Psoas muscle (tissue), 7 donors: ENCODE measurements at regions not wholly inside any gene's neighbourhood (a gene's known extent, or its start where the extent isn't known, plus 50 kb on each side); places are given as distances from the start of the nearest gene placed in this dataset.
A peak's percentile ranks its signal among the peaks of the same experiment; 100 is the strongest.

Experiments used
- ATAC-seq, 4 donors: fragments of 200-7000 bp; cut with Tn5 transposase; one replicate each; pipeline ENCODE4 v1.9.1; 2020; ENCODE audit warnings: moderate library complexity in 3 of 4, mild to moderate bottlenecking in 2 of 4
- DNase-seq, 2 donors: peaks; one replicate each; pipeline ENCODE4 v3.0.0-alpha.2; 2020
- H3K27ac ChIP-seq: fragments of 200-600 bp; one replicate; pipeline ENCODE4 v1.8.0; 2022
- H3K27me3 ChIP-seq, 3 donors: fragments of 200-600 bp in 1 of 3; one replicate each; pipeline versions ENCODE4 v1.6.1 to v1.8.0; 2013 to 2022; ENCODE audit warnings: low read length in 2 of 3, mild to moderate bottlenecking in 2 of 3, moderate library complexity in 1 of 3; ENCODE audit not compliant: insufficient read depth in 3 of 3
- H3K36me3 ChIP-seq, 2 donors: fragments of 200-600 bp in 1 of 2; one replicate each; pipeline versions ENCODE4 v1.6.1 to v1.8.0; 2013 to 2022; ENCODE audit warnings: low read depth in 1 of 2, mild to moderate bottlenecking in 1 of 2, moderate library complexity in 1 of 2; ENCODE audit not compliant: insufficient read depth in 1 of 2
- H3K4me1 ChIP-seq: fragments of 200-600 bp; one replicate; pipeline ENCODE4 v1.8.0; 2022
- H3K4me3 ChIP-seq: fragments of 200-600 bp; one replicate; pipeline ENCODE4 v1.8.0; 2022; ENCODE audit warnings: mild to moderate bottlenecking
- H3K9me3 ChIP-seq: fragments of 200-600 bp; one replicate; pipeline ENCODE4 v1.8.0; 2022
- CTCF ChIP-seq: fragments of 200-600 bp; IDR thresholded peaks from one replicate; pipeline ENCODE4 v1.8.0; 2022; ENCODE audit warnings: antibody characterized with exemption
- WGBS, 3 donors: extraction: QIAGEN DNeasy Blood & Tissue Kit; methylation state at CpG; one replicate each; pipeline versions ENCODE4 v1.1.6 to v1.1.7; 2013; 5-methylcytosine and 5-hydroxymethylcytosine counted together
- intact Hi-C, 2 donors: fragments of 100-400 bp; cut with DNase I; formaldehyde crosslinking; loops; one replicate each; pipeline versions ENCODE4 v1.11.0 to v1.14.2; 2022
- donor health status: healthy with polysubstance abuse.
- donor health status: DM: no; HTN: no; CAD: no; lungs with moderate emphysema.
- donor health status: Bipolar disorder and iron deficiency.
- donor health status: healthy.
- donor health status: DM: yes; HTN: yes; CAD: no.
- donor health status: DM: no; HTN: no; CAD: no.
- donor health status: DM: yes; HTN: yes; CAD: no.

- WGBS, 3 donors, result 30 to 32% (median 30%) methylated on average over 1 of the region's 1 CpG
- no peaks in the 10 kb centered on the region for H3K36me3 ChIP-seq
- H3K27me3 ChIP-seq, result no peaks in the 10 kb centered on the region
- peaks cover 4% of the 10 kb centered on the region for H3K4me1 ChIP-seq
- no peaks in the 10 kb centered on the region for H3K9me3 ChIP-seq
- intact Hi-C loops, result loop anchor here in 1 of 2 donors (5.0 kb wide), 1 partner anchor 535 kb away; no protein-coding TSS in a partner anchor
- no peak for TF ChIP-seq CTCF
- ATAC-seq, result no peak
- no peak overlapping the region for H3K4me3 ChIP-seq
- DNase-seq, result no peak
- no peak overlapping the region for H3K27ac ChIP-seq
Observed at GRCh38 chr3:178967177-178967532, 104.5 kb downstream of the ZMAT3 start.

- ATAC-seq (peak in 1 of 4 donors; percentile 66), DNase-seq (no peak)
- Histone ChIP-seq H3K27me3 (no peaks in the 10 kb centered on the region), H3K9me3 (no peaks in the 10 kb centered on the region), H3K4me3 (peak overlapping the region; percentile 31), H3K27ac (no peak overlapping the region), H3K4me1 (peaks cover 4% of the 10 kb centered on the region), H3K36me3 (no peaks in the 10 kb centered on the region)
- peak; percentile 52 for TF ChIP-seq CTCF
- 9 to 23% (median 19%) methylated on average over 6 of the region's 6 CpGs for WGBS, 3 donors
- intact Hi-C loops, result loop anchor here in 1 of 2 donors (5.0 kb wide), 1 partner anchor 534 kb away; no protein-coding TSS in a partner anchor
Observed at GRCh38 chr3:178966299-178967176, 105.1 kb downstream of the ZMAT3 start.

GRCh38 chr3:178964551-178964950 lies 107.1 kb downstream of the ZMAT3 start:
- no peak overlapping the region for H3K27ac ChIP-seq
- H3K27me3 ChIP-seq, result no peaks in the 10 kb centered on the region
- DNase-seq, result no peak
- H3K36me3 ChIP-seq, result no peaks in the 10 kb centered on the region
- TF ChIP-seq CTCF, result no peak
- no peaks in the 10 kb centered on the region for H3K9me3 ChIP-seq
- H3K4me1 ChIP-seq, result peaks cover 4% of the 10 kb centered on the region
- no peak for ATAC-seq
- H3K4me3 ChIP-seq, result no peak overlapping the region
- 38 to 57% (median 41%) methylated on average over 4 of the region's 4 CpGs for WGBS, 3 donors
- intact Hi-C loops, result no loop called here

- DNase-seq, result no peak
- ATAC-seq, result no peak
- Histone ChIP-seq H3K9me3 (no peaks in the 10 kb centered on the region), H3K36me3 (no peaks in the 10 kb centered on the region), H3K4me3 (no peak overlapping the region), H3K27me3 (no peaks in the 10 kb centered on the region), H3K27ac (no peak overlapping the region), H3K4me1 (no peaks in the 10 kb centered on the region)
- no peak for TF ChIP-seq CTCF
- intact Hi-C loops, result no loop called here
Observed at GRCh38 chr3:178960918-178961317, 110.7 kb downstream of the ZMAT3 start.
